Embryonic facial prominence (tissue), 1 donor: ENCODE measurements at regions not wholly inside any gene's neighbourhood (a gene's known extent, or its start where the extent isn't known, plus 50 kb on each side); places are given as distances from the start of the nearest gene placed in this dataset.

Experiments used
- DNase-seq: peaks from one replicate; pipeline ENCODE4 v3.0.0-alpha.2; 2016; ENCODE audit errors: extremely low spot score

GRCh38 chr2:78941751-78942150, 83.8 kb upstream of the REG3G start:
- DNase-seq: no peak

- DNase-seq: no peak
These were observed 61.6 kb upstream of the REG3G start for GRCh38 chr2:78963881-78964280.

GRCh38 chr2:78967294-78967693, 58.2 kb upstream of the REG3G start:
- no peak for DNase-seq

GRCh38 chr2:78973630-78974029, 51.9 kb upstream of the REG3G start:
- DNase-seq: no peak
